Neural crest cell (in vitro differentiated cells): ENCODE measurements at regions not wholly inside any gene's neighbourhood (a gene's known extent, or its start where the extent isn't known, plus 50 kb on each side); places are given as distances from the start of the nearest gene placed in this dataset.

ENCODE experiments used
- DNase-seq: peaks from one replicate; pipeline ENCODE4 v3.0.0; 2021; ENCODE audit warnings: low read depth, mixed read lengths, low spot score
- H3K27ac Mint-ChIP-seq: one replicate; pipeline ENCODE4 v1.8.0; 2021; ENCODE audit warnings: mild to moderate bottlenecking, mixed read lengths; ENCODE audit not compliant: unreplicated experiment
- H3K27me3 Mint-ChIP-seq: 2 replicates; pipeline ENCODE4 v1.8.0; 2021; ENCODE audit warnings: low read depth, mild to moderate bottlenecking, mixed read lengths
- H3K36me3 Mint-ChIP-seq: 2 replicates; pipeline ENCODE4 v1.8.0; 2021; ENCODE audit warnings: low read depth, mild to moderate bottlenecking, mixed read lengths
- H3K4me1 Mint-ChIP-seq: 2 replicates; pipeline ENCODE4 v1.8.0; 2021; ENCODE audit warnings: mixed read lengths
- H3K4me3 Mint-ChIP-seq: one replicate; pipeline ENCODE4 v1.8.0; 2021; ENCODE audit warnings: mild to moderate bottlenecking, mixed read lengths
- H3K9me3 Mint-ChIP-seq: 2 replicates; pipeline ENCODE4 v1.8.0; 2021; ENCODE audit warnings: mixed read lengths
- TF ChIP-seq, protein P1 (sequence below): fragments of 200-600 bp; sonication (generic); conservative IDR thresholded peaks from 2 replicates; pipeline ENCODE4 v1.5.0; 2021; ENCODE audit warnings: antibody characterized with exemption, mild to moderate bottlenecking

DNA sequence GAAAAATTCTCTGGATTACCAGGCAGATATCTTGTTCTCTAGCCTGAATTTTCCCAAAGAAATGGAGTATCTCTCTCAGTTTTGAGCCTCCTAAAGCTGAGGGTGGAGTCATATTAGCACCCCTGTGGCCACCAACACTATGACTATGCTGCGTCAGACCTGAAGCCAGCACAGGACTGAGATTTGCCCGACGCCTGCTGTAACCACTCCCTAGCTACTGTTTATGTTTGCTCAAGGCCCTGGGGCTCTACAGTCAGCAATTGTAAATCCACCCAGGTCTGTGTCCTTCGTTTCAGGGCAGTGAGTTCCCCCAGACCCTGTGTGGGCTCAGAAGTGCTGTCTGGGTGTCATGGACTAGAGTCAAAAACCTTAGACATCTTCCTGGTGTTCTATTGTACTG is 61.4 kb downstream of the ZXDA start:
- TF ChIP-seq, protein P1, sequence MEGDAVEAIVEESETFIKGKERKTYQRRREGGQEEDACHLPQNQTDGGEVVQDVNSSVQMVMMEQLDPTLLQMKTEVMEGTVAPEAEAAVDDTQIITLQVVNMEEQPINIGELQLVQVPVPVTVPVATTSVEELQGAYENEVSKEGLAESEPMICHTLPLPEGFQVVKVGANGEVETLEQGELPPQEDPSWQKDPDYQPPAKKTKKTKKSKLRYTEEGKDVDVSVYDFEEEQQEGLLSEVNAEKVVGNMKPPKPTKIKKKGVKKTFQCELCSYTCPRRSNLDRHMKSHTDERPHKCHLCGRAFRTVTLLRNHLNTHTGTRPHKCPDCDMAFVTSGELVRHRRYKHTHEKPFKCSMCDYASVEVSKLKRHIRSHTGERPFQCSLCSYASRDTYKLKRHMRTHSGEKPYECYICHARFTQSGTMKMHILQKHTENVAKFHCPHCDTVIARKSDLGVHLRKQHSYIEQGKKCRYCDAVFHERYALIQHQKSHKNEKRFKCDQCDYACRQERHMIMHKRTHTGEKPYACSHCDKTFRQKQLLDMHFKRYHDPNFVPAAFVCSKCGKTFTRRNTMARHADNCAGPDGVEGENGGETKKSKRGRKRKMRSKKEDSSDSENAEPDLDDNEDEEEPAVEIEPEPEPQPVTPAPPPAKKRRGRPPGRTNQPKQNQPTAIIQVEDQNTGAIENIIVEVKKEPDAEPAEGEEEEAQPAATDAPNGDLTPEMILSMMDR = no peak
- no peak overlapping the region for H3K4me3 Mint-ChIP-seq
- no peaks in the 10 kb centered on the region for H3K27me3 Mint-ChIP-seq
- DNase-seq = no peak
- H3K4me1 Mint-ChIP-seq = no peaks in the 10 kb centered on the region
- peaks cover 5% of the 10 kb centered on the region for H3K36me3 Mint-ChIP-seq
- no peak overlapping the region for H3K27ac Mint-ChIP-seq
- peaks cover 22% of the 10 kb centered on the region for H3K9me3 Mint-ChIP-seq

DNA sequence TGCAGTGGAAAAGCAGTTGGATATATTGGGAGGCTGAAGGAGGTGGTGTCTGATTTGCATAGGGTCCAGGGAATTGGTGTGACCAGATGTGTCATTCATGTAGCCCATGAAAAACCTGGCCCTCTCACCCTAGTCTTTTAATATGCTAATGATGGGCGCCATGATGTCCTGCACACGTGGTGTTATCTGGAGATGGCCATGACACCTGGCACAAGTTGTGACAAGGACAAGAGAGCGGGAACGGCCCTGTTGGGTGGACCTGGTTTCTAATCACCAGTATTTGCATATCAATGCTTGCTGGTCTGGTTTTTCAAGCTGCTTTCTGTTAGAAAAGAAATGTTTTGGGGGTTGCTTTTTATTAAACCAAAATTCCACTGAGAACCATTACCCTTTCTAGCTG is 87.4 kb downstream of the ZXDA start:
- Mint-ChIP-seq H3K36me3 (no peaks in the 10 kb centered on the region), H3K27me3 (no peaks in the 10 kb centered on the region), H3K9me3 (peaks cover 8% of the 10 kb centered on the region), H3K4me1 (no peaks in the 10 kb centered on the region), H3K27ac (no peak overlapping the region), H3K4me3 (no peak overlapping the region)
- DNase-seq = no peak
- TF ChIP-seq, protein P1 = no peak

DNA sequence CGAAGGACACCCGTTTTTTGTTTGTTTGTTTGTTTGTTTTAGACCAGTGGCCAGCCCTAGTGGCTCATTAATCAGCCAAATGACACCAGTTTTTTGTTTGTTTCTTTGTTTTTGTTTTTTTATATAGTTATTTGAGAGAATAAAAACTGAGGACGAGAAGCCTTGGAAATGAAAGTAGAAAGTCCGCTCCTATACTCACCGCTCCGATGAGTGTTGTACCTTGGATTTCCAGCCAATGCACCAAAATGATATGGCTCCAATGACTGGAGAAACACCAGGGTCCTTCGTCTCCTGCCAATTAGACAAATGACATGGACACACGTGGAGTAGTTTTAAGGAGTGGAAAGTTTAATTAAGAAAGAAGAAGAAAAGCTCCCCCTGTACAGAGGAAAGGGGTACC is 87.9 kb downstream of the ZXDA start:
- peaks cover 8% of the 10 kb centered on the region for H3K9me3 Mint-ChIP-seq
- DNase-seq = no peak
- H3K4me1 Mint-ChIP-seq = no peaks in the 10 kb centered on the region
- H3K27ac Mint-ChIP-seq = no peak overlapping the region
- H3K4me3 Mint-ChIP-seq = no peak overlapping the region
- no peaks in the 10 kb centered on the region for H3K36me3 Mint-ChIP-seq
- H3K27me3 Mint-ChIP-seq = no peaks in the 10 kb centered on the region
- TF ChIP-seq, protein P1 = no peak

DNA sequence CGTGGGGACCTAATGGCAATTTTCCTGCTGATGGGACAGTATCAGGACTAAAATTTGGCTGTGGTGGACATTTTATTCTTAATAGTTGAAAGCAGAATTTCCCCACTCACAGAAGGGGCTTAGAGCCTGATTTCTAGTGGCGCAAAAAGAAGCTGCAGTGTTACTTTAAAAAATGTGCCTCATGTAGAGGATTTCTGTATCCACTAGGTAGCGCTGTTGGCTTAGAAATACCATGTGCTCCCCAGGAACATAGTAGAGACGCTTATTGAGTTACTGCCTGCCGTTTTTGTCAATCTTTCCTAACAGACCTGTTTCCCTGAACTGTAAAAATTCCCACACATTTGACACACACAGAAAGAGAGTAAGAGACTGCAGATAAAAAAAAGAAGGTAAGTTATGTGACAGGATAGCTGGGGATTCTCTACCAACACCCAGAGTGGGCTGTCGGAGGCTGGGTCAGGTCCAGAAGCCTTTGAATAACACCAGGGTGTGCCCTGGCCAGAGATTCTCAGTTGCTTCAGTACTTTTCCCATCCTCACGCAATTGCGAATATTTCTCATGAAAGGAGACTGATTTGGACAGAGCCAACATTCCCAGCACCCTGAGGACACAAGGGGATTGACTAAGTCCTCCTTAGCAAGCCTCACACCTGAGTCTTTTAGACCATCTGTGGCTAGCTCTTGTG is 88.4 kb downstream of the ZXDA start:
- no peak for DNase-seq
- TF ChIP-seq, protein P1 = peak; percentile 65
- no peaks in the 10 kb centered on the region for H3K4me1 Mint-ChIP-seq
- no peak overlapping the region for H3K27ac Mint-ChIP-seq
- no peak overlapping the region for H3K4me3 Mint-ChIP-seq
- no peaks in the 10 kb centered on the region for H3K36me3 Mint-ChIP-seq
- H3K9me3 Mint-ChIP-seq = peaks cover 5% of the 10 kb centered on the region
- no peaks in the 10 kb centered on the region for H3K27me3 Mint-ChIP-seq

DNA sequence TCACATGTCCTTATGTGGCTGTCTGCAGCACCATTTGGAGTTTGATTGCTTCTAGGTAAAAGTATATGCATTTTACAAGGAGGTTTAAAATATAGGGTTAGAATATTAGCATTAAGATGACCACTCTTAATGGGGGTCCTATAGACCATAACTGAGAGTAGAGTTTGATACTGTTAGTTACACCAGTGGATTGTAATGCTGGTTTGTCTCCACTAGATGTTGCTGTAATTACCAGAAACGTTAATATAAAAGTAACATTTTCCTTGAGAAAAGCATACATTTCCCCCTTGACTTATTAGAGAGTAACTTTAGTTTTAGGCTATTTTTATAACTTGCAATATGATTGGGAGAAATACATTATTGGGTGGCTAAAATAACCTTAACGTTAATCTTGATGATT is 93.0 kb downstream of the ZXDA start:
- no peak overlapping the region for H3K27ac Mint-ChIP-seq
- H3K9me3 Mint-ChIP-seq = peaks cover 14% of the 10 kb centered on the region
- no peak for DNase-seq
- no peaks in the 10 kb centered on the region for H3K27me3 Mint-ChIP-seq
- H3K4me1 Mint-ChIP-seq = no peaks in the 10 kb centered on the region
- H3K4me3 Mint-ChIP-seq = no peak overlapping the region
- TF ChIP-seq, protein P1 = peak; percentile 48
- peaks cover 6% of the 10 kb centered on the region for H3K36me3 Mint-ChIP-seq
